Lower leg skin (tissue), 3 donors: ENCODE measurements at regions not wholly inside any gene's neighbourhood (a gene's known extent, or its start where the extent isn't known, plus 50 kb on each side); places are given as distances from the start of the nearest gene placed in this dataset.

Experiments used
- CTCF ChIP-seq, 3 donors: fragments of 450-650 bp; IDR thresholded peaks; one replicate each; pipeline ENCODE4 v1.5.1; 2016; ENCODE audit warnings: antibody characterized with exemption in 3 of 3, mild to moderate bottlenecking in 3 of 3, moderate library complexity in 2 of 3
- POLR2A ChIP-seq, 2 donors: fragments of 450-650 bp; IDR thresholded peaks; one replicate each; pipeline ENCODE4 v1.6.1; 2016 to 2017; ENCODE audit warnings: antibody characterized with exemption in 2 of 2, mild to moderate bottlenecking in 1 of 2, moderate library complexity in 1 of 2

DNA sequence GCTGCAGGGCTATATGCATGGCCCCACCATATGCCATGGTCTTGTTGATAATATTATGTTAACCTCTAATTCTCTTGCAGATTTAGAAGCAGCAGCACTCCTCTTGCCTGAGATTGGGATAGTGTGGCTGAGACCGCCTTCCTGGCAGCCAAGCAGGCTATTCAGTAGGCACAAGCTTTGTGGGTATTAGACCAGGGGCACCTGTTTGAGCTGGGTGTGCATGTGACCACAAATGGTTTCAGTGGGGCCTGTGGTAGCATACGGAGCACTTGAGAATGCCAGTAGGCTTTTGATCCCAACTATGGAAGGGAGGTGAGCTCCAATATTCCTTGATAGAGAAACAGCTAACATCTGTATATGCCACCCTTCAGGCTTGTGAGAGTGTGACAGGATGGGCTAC, 625.1 kb upstream of the NUDT12 start:
- TF ChIP-seq CTCF (IDR thresholded peaks at IDR 0.05) = no peak
- TF ChIP-seq POLR2A (IDR thresholded peaks at IDR 0.05) = no peak
